PC-9 (cell line): ENCODE measurements at regions not wholly inside any gene's neighbourhood (a gene's known extent, or its start where the extent isn't known, plus 50 kb on each side); places are given as distances from the start of the nearest gene placed in this dataset.

Experiments used
- BruUV-seq: library from RNA; stranded (reverse); fragments of 400-500 nt; replicated peaks from 2 replicates; lab custom pipeline; 2021; lab: Mats Ljungman, UMichigan
- CTCF ChIA-PET: fragments of 300-600 bp; sonication (Branson Sonifier 250); formaldehyde crosslinking; loops from one replicate; lab custom pipeline; 2022; ENCODE audit warnings: antibody characterized with exemption; lab: Charles Lee
- POLR2A ChIA-PET: fragments of 300-600 bp; sonication (Branson Sonifier 250); formaldehyde crosslinking; loops from one replicate; lab custom pipeline; 2022; ENCODE audit warnings: antibody characterized with exemption; ENCODE audit not compliant: unreplicated experiment; lab: Charles Lee
- DNase-seq, 2 experiments: peaks; one replicate each; pipeline versions ENCODE4 v3.0.0 to v3.0.0-alpha.2; 2015 to 2022; ENCODE audit warnings: mixed read lengths in 1 of 2
- H2AFZ ChIP-seq: fragments of 200-600 bp; sonication (generic); 2 replicates; pipeline ENCODE4 v1.8.1; 2017; ENCODE audit warnings: antibody characterized with exemption
- H3F3A ChIP-seq: fragments of 200-600 bp; sonication (generic); 2 replicates; pipeline ENCODE4 v1.8.1; 2017; ENCODE audit warnings: antibody characterized with exemption, mild to moderate bottlenecking, low read depth; ENCODE audit not compliant: insufficient read depth
- H3K27ac ChIP-seq: fragments of 200-600 bp; sonication (generic); 2 replicates; pipeline ENCODE4 v1.6.1; 2016; ENCODE audit warnings: mixed run types
- H3K27me3 ChIP-seq: fragments of 200-600 bp; sonication (generic); 2 replicates; pipeline ENCODE4 v1.6.1; 2016; ENCODE audit warnings: low read depth, mixed run types; ENCODE audit not compliant: insufficient read depth
- H3K36me3 ChIP-seq: fragments of 200-600 bp; sonication (generic); 2 replicates; pipeline ENCODE4 v1.6.1; 2016; ENCODE audit warnings: low read depth, mixed run types
- H3K4me1 ChIP-seq: fragments of 200-600 bp; sonication (generic); replicated peaks from 2 replicates; pipeline ENCODE4 v1.6.1; 2016; ENCODE audit warnings: mixed run types; ENCODE audit not compliant: insufficient read depth
- H3K4me2 ChIP-seq: fragments of 200-600 bp; sonication (generic); 2 replicates; pipeline ENCODE4 v1.6.1; 2017; ENCODE audit warnings: mixed run types
- H3K4me3 ChIP-seq: fragments of 200-600 bp; sonication (generic); 2 replicates; pipeline ENCODE4 v1.6.1; 2016; ENCODE audit warnings: mixed run types
- H3K79me2 ChIP-seq: fragments of 200-600 bp; sonication (generic); 2 replicates; pipeline ENCODE4 v1.6.1; 2017; ENCODE audit warnings: low read depth, mixed run types
- H3K9me2 ChIP-seq: fragments of 200-600 bp; sonication (generic); 2 replicates; pipeline ENCODE4 v1.8.1; 2017; ENCODE audit warnings: mild to moderate bottlenecking; ENCODE audit not compliant: insufficient read depth
- H3K9me3 ChIP-seq: fragments of 200-600 bp; sonication (generic); 2 replicates; pipeline ENCODE4 v1.8.1; 2016; ENCODE audit warnings: low read depth; ENCODE audit not compliant: insufficient read depth
- H4K20me1 ChIP-seq: fragments of 200-600 bp; sonication (generic); 2 replicates; pipeline ENCODE4 v1.8.1; 2017; ENCODE audit not compliant: insufficient read depth
- CTCF ChIP-seq: fragments of 200-600 bp; sonication (generic); conservative IDR thresholded peaks from 2 replicates; pipeline ENCODE4 v1.6.1; 2017; ENCODE audit warnings: mixed run types, antibody characterized with exemption, mild to moderate bottlenecking, moderate library complexity
- EZH2 ChIP-seq: fragments of 200-600 bp; sonication (generic); IDR thresholded peaks from 2 replicates; pipeline ENCODE4 v1.8.0; 2017; ENCODE audit warnings: antibody characterized with exemption, low read depth
- intact Hi-C: fragments of 100-400 bp; cut with micrococcal nuclease; formaldehyde crosslinking; loops from one replicate; pipeline ENCODE4 v1.10.0; 2022; ENCODE audit not compliant: unreplicated experiment

- peaks cover 11% of the 10 kb centered on the region; the same call in 1 of the 2 replicates for H3K4me1 ChIP-seq
- no peak overlapping the region for H3K4me3 ChIP-seq
- no peak overlapping the region for H2AFZ ChIP-seq
- ChIA-PET CTCF (no interaction called here), POLR2A (no interaction called here)
- H4K20me1 ChIP-seq, result no peaks in the 10 kb centered on the region
- H3K9me3 ChIP-seq, result no peaks in the 10 kb centered on the region
- TF ChIP-seq CTCF (no peak), EZH2 (no peak)
- no peak overlapping the region for H3K27ac ChIP-seq
- H3K4me2 ChIP-seq, result no peak overlapping the region
- H3K36me3 ChIP-seq, result no peaks in the 10 kb centered on the region
- no peaks in the 10 kb centered on the region for H3K27me3 ChIP-seq
- BruUV-seq, result no TSS peak
- DNase-seq, result no peak
- intact Hi-C loops, result no loop called here
- no peaks in the 10 kb centered on the region for H3K79me2 ChIP-seq
- no peaks in the 10 kb centered on the region for H3F3A ChIP-seq
- H3K9me2 ChIP-seq, result no peaks in the 10 kb centered on the region
Observed at GRCh38 chr9:90342607-90343006, 300.0 kb downstream of the DIRAS2 start.

GRCh38 chr9:90343366-90343765, 299.3 kb downstream of the DIRAS2 start:
- no peak for DNase-seq
- Histone ChIP-seq H4K20me1 (no peaks in the 10 kb centered on the region), H3K4me3 (no peak overlapping the region), H3K27ac (no peak overlapping the region), H3K79me2 (no peaks in the 10 kb centered on the region), H3K9me3 (no peaks in the 10 kb centered on the region), H3K36me3 (no peaks in the 10 kb centered on the region), H3K4me1 (peaks cover 11% of the 10 kb centered on the region; the same call in 1 of the 2 replicates), H3F3A (no peaks in the 10 kb centered on the region), H3K9me2 (no peaks in the 10 kb centered on the region), H2AFZ (no peak overlapping the region), H3K27me3 (no peaks in the 10 kb centered on the region), H3K4me2 (no peak overlapping the region)
- no TSS peak for BruUV-seq
- TF ChIP-seq EZH2 (no peak), CTCF (no peak)
- intact Hi-C loops, result no loop called here
- POLR2A ChIA-PET, result interaction anchor here (0.6 to 0.7 kb wide), 2 partner anchors 112 to 797 kb away, joined by 5 to 7 read pairs; no protein-coding TSS in a partner anchor
- CTCF ChIA-PET, result no interaction called here

- Histone ChIP-seq H3K27me3 (no peaks in the 10 kb centered on the region), H3K36me3 (no peaks in the 10 kb centered on the region), H3K27ac (no peak overlapping the region), H3K79me2 (no peaks in the 10 kb centered on the region), H3K4me3 (no peak overlapping the region), H3F3A (no peaks in the 10 kb centered on the region), H4K20me1 (no peaks in the 10 kb centered on the region), H3K9me3 (no peaks in the 10 kb centered on the region), H3K9me2 (no peaks in the 10 kb centered on the region), H3K4me1 (peaks cover 11% of the 10 kb centered on the region; the same call in 1 of the 2 replicates), H3K4me2 (no peak overlapping the region), H2AFZ (no peak overlapping the region)
- BruUV-seq, result no TSS peak
- ChIA-PET POLR2A (interaction anchor here (0.6 kb wide), 1 partner anchor 112 kb away, joined by 5 read pairs; no protein-coding TSS in a partner anchor), CTCF (no interaction called here)
- TF ChIP-seq EZH2 (no peak), CTCF (no peak)
- DNase-seq, result peak; percentile 27 to 55
- intact Hi-C loops, result no loop called here
Observed at GRCh38 chr9:90343991-90344390, 298.6 kb downstream of the DIRAS2 start.
